ENCODE measurements at regions not wholly inside any gene's neighbourhood (a gene's known extent, or its start where the extent isn't known, plus 50 kb on each side); places are given as distances from the start of the nearest gene placed in this dataset.

DNA sequence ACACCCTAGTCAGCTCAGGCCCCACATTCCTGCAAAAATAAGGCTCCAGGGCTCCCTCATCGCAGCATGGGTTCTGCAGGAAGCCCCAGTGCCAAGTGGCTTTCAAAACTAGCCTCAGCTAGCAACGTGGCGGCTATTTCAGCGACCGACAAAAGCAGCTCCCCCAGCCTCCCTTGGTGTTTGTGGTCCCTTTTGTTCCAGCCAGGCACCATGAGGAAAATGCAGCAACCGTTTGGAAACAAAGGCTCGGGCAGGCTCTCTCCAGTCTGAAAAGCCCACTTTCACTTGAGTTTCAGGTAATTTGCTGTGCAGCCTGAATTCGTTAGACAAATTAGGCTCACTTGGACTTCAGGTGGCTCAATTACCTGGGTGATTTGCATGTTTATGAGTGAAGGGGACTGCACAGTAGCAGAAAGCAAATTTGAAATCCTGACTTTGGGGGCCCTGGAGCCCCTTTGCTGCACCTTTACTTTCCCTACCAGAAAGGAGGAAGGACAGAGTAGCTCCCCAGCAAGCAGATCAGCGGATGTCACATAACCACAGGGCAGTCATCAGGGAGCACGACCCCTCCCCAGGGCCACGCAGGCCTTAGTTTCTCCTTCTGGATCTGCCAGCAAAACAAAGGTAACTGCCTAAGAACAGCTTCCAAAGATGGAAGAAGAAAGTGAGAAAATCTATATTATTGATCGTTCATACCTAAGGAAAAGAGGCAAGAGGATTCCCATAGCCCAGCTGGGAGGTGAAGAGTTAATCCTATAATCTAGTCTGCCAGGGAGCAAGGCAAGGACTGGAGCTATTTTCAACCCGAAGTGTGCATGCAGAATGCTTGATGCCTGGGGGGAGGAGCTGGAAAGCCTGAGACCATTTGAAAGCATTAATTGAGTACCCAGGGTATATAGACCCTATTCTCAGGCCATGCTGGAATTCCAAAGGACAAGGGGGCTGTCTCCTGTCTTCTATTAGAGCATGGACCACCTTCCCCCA is 143.1 kb upstream of the SDK2 start:
- DNase-seq: no peak

DNA sequence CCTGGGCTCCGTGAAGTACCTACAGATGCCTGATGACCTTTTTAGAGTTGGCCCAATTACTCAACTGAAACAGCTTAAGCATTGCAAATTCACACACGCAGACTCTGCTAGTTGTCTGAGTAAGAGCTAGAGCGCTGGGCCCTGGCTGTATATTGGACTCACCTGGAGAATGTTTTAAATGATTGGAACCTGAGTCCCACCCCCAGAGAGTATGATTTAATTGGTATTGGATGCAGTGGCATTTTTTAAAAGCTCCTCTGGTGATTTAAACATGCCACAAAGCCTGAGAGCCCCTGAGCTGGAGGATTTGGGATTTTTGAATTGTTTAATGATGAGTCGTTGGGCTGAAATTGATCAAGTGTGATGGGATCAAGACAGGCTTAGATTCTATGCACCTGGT is 143.9 kb upstream of the SDK2 start:
- no peak for DNase-seq

DNA sequence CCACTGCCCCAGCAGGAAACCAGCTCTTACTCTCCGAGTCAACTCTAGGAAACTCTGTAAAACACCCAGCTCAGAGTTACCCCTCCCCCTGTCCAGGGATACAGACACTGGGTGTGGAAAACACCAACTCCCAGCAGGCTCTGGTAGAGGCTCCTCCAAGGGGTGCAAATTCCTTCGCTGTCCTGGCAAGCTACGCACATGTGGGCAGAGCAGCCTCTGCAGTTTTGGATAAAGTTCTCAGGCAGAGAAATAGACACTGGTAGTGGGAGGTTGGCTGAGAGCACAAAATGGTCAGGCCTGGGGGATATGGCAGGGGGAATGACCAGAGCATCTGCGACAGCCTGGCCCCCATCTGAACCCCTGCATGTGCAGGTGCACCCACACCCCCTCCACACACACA is 146.9 kb upstream of the SDK2 start:
- DNase-seq: no peak

DNA sequence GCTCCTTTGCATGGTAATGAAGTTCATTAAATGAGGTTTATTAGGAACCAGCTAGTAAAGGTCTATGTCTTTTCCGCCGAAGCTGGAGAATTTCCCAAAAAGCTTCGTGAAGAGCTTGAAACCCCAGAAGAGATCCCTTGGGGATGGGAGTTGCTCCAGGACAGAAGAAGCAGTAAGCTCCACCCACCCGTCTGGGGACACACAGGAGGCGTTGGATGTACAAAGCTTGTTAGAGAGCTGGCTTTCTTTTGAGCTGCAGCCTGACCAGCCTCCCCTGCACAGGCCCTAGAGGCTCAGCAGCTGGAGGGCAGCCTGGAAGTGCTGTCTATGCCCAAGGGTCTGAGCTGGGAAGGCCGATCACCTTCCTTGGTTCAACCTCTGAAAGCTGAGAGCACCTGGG is 147.4 kb upstream of the SDK2 start:
- DNase-seq: no peak

DNA sequence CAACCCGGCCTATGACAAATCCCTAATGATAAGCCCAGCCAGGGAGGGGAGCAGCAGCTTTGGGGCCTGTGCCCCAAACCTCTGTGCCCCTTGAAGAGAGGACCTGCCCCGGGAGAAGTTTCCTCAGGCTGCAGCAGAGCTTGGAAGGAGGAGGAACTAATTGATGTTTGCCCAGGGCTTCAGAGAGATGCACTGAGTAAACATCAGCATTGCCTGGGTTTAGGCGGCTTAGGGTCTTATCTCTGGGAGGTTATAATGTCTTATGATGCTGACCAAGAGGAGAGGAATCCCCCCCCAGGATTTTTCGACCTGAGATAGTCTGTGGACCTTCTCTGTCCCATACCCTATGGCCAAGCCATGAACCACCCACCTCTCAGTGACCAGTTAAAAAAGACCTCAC is 148.7 kb upstream of the SDK2 start:
- no peak for DNase-seq

DNA sequence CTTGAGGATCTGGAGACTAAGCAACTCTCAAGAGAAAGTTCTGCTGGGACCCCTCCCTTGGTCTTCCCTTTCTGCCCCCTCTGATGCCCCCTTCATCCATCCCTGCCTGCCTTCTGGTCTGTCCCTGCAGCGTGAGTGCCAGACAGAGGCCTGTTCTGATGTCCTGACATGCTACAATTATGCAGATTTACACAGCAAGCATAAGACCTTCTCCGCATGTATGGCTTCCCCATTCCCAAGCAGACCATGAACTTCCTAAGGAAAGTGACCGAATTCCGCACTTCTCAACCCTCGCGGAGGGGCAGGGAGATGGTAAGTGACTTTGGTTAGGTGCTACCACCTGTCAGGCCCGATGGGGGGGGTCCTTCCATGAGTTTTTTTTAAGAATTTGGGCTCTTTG is 150.1 kb upstream of the SDK2 start:
- no peak for DNase-seq

DNA sequence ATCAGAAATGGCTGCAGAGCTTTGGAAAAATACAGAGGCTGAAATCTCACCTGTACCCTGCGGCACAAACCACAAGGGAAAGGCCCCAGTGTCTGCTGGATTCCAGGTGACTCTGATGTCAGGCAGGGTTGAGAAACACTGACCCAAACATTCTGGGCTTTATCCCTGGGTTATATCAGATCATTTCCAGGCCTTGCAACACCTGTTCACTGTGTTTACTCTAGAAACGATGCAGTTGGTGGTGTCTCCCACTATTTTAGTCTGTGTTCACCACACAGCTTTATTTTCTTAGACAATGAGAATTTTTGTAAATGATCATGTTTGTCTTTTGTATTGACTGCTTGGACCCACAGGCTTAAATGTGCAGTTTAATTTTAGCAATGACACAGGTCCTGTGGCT is 151.5 kb upstream of the SDK2 start:
- DNase-seq: no peak

DNA sequence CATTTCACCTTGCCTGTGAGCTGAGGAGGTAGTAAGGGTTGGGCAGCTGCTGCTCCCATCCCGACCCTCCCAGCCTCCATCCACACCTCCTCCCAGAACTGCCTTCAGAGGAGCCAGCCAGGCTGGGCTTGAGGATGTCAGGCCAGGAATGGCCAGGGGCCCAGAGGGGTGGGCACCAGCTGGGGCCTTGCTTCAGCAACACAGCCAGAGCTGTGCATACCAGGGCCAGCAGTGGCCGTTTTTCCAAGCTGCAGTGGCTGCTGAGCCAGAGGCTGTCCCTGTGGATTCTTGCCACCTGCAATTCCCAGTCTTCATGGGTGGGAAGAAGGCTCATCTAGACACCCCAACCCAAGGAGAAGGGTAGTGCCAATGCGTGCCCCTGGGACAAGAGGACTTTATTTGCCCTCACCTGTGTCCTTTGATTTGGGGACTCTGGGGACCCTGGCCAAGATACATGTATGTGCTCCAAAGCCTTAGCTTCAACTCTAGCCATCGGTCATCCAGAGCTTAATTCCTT is 153.4 kb upstream of the SDK2 start:
- DNase-seq: no peak

DNA sequence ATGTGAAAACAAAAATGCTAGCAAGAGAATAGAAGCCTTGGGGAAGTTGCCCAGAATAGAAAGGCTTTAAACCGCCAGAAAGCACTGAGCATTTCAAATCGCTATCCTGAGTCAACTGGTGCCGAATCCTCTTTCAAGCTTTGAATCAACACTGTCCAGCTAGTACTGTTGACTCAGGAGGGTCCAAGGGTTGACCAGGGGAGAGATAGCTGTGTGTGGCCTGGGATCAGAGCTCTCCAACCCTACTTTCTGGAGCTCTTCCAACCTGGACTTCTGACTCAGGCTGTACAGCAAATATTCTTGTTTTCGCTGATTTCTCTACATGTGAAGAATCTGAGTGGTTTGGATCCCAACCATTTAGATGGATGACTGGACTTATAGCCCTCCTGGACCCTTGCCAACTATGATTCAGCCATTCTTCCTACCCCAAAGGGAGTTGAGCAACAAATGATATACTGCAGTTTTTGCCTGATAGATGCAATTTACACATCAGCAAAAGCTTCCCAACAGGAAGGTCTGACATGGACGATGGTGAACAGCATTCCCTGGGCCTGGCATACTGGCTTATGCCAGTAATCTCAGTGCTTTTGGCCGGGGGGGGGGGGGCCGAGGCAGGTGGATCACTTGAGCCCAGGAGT is 154.0 kb upstream of the SDK2 start:
- DNase-seq: no peak

DNA sequence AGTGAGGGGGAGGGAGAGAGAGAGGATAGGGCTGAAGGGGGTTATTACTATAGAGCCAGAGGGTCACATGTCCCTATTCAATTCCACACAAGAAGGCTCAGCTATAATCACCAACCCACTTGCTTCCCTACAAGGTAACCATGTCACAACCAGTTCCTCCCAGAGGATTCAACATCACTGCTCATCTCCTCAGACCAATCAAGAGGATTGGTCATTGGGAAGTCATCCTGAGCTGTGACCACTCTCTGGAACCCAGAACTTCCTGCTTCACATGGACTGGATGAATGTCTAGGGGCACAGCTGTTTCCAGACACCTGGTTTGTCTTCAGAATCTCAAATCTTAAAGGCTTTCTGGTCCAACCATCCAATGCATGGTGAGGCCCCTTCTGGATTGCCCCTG is 154.9 kb upstream of the SDK2 start:
- no peak for DNase-seq

DNA sequence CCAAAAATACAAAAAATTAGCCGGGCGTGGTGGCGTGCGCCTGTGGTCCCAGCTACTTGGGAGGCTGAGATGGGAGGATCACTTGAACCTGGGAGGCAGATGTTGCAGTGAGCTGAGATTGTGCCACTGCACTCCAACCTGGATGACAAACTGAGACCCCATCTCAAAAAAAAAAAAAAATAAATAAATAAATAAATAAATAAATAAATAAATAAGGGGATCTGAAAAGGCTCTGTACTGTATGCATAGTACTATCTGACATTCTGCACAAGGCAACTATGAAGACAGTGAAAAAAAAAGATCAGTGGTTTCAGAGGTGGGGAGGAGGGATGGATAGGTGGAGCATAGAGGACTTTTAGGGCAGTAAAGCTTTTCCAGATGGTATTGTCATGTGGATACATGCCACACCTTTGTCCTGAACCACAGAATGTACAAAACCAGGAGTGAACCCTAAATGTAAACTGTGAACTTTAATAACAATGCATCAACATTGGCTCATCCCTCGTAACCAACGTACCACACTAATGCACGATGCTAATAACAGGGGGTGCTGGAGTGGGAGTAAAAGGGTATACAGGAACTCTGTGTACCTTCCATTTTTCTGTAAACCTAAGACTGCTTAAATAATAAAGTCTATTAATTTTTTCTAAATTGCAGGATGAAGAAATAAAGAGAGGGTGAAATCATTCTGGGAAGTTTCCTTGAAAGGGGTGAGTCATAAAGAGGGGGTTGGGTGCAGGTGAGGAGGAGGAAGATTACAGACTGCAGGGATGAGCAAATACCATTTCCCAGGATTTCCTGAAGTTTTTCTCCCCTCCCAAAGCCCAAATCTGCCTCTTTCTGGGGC is 155.8 kb upstream of the SDK2 start:
- no peak for DNase-seq

DNA sequence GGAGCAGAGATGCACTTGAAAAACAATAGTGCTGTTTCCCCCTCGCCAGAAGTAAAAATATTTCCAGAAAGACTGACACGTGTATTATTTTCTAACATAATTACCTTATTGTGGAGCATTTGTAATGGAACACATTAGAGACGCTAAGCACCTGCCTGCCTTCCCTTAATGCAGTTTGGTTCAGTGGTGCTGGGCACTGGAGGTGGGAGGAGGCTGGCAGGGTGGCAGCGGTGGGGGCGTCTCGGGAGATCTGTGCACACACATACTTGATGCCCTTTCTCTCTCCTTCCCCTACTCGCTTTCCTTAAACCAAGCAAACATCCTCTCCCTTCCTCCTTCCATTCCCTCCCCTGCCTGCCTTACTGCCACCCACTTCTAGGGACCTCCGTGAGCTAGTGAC is 156.6 kb upstream of the SDK2 start:
- DNase-seq: no peak

DNA sequence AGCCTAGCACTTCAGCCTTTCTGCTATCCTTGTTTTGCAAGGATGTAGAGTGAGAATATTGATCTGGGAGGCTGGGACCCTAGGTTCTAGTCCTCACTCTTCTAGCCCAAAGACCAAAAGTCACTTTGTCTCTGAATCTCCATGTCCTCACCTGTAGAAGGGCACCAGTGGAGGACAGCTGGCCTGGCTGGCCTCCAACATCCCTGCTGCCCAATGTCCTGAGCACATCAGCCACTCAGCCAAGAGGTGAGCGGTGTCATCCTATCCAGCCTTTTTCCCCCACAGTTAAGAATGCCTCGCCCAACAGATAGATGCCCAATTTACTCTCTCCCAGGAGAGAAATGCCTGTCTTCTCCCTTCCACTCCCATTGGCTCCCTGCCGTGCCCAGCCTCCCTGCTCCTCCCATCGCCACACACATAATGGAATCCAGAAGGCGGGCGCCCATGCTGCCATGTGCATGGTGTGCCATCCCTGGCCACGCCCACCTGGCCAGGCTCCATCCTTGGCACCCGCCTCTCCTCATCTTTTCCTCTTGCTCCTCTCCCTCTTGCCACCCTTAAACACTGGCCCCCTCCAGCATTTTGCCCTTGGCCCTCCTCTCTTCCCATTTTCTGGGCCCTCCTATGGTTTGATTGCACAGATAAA is 157.3 kb upstream of the SDK2 start:
- DNase-seq: no peak

DNA sequence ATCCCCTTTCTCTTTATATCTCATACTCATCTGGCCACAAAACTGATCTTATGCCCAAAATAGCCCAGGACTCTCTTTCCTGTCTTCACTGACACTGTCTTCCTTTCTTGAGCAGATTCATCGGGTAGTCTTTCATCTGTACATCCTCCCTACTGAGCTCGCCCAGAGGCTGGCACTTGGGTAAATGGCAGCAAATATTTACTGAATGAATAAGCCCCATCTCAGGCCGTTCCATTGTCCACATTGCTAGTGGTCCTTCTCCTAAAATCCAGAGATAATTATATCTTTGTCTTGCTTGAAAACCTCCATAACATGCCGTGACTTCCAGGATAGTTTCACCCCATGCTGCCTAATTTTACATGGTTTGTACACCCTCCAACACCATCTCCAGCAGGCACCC is 158.1 kb upstream of the SDK2 start:
- no peak for DNase-seq

DNA sequence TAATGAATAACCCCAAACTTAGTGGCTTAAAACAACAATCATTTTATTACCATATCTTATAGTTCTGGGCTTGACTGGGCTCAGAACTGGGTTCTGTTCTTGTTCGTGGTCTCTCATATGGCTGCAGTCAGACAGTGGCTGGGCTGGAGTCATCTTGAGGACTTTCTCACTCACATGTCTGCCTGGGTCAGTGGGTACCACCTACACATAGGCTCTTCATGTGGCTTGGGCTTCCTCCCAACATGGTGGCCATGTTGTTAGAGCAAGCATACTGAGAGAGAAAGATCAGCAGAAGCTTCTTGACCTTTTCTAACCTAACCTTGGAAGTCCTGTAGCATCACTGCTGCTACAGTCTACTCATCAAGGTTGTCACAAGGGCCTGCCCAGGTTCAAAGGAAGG is 158.6 kb upstream of the SDK2 start:
- DNase-seq: no peak

DNA sequence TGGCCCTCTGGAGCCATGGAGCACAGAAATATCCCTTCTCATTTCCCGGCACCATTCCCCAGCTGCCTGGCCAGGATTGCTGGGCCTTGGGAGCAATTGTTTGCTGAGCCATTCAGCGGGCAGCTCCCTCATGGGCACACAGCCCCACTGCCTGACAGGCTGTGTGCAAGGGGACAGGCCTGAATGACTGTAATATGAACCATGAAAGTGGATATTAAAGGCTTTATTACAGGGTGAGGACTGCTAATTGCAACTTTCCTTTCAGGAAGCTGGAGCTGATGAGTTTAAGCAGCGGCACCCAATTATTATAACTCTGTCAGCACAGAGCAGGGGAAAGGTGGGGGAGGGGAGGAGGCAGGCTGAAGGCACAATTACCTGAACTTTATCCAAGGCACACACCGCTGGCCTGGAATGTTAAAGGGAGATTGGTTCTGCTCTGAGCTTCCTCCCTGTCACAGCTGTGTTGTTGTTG is 159.8 kb upstream of the SDK2 start:
- no peak for DNase-seq

DNA sequence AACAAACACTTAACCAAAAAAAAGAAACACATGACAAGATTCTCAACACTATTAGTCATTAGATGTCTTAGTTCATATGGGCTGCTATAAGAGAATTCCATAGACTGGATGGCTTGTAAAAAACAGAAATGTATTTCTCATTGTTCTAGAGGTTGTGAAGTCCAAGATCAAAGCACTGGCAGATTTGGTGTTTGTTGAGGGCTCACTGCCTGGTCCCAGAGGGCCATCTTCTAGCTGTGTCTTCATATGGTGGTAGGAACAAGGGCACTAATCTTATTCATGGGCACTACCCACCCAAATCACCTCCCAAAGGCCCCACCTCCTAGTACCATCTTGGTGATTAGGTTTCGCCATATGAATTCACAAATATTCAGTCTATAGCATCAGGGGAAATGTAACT is 162.5 kb upstream of the SDK2 start:
- DNase-seq: no peak

DNA sequence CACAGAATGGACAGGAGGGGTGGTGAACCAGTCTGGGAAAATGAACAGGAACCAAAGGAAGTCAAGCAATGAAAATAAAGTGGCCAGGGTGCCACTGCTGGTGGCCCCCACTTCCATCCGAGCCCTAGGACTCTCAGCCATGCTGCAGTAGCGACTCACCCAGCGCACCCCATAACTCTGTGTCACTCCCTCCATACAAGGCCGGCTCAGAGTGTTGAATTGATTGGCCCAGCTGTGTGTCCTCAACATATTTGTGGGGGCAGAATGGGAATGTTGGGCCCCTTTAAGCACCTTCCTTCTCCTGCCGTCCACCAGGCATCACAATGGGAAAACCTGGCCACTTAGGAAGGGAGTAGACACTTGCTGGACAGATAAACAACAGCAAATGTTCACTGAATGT is 169.0 kb upstream of the SDK2 start:
- DNase-seq: no peak

DNA sequence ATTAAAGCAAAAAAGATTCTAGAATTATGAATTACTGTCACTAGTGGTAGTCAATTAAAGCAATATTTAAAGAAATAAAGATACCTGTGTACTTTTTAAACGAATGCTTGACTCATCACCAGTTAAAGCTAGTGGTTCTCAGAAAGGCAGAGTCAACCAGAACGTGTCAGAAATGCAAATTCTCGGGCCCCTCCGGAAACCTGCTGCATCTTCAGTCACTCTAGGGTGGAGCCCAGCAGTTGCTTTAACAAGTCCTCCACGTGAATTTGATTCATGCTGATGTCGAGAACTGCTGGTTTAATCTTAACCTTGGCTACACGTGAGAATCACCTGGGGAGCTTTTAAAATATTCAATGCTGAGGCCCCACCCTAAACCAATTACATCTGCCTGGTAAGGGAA is 169.8 kb upstream of the SDK2 start:
- DNase-seq: no peak

DNA sequence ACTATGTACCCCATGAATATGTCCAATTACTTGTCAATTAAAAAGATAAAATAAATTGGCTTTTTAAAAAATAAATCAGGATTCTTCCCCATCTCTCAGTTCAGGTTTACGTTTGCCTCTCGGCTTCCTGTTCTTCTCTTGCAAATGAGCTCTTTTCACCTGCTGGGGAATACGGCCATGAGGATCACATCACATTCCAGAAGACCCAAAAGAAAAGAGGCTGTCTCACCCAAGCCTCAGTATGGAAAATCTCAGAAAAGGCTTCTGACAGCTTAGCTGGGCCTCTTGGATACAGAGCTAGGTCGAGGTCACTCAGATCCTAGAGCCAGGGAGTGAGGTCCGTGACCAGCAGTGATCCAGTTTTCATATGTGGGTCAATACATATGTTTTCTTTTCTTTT is 171.2 kb upstream of the SDK2 start:
- DNase-seq: no peak

DNA sequence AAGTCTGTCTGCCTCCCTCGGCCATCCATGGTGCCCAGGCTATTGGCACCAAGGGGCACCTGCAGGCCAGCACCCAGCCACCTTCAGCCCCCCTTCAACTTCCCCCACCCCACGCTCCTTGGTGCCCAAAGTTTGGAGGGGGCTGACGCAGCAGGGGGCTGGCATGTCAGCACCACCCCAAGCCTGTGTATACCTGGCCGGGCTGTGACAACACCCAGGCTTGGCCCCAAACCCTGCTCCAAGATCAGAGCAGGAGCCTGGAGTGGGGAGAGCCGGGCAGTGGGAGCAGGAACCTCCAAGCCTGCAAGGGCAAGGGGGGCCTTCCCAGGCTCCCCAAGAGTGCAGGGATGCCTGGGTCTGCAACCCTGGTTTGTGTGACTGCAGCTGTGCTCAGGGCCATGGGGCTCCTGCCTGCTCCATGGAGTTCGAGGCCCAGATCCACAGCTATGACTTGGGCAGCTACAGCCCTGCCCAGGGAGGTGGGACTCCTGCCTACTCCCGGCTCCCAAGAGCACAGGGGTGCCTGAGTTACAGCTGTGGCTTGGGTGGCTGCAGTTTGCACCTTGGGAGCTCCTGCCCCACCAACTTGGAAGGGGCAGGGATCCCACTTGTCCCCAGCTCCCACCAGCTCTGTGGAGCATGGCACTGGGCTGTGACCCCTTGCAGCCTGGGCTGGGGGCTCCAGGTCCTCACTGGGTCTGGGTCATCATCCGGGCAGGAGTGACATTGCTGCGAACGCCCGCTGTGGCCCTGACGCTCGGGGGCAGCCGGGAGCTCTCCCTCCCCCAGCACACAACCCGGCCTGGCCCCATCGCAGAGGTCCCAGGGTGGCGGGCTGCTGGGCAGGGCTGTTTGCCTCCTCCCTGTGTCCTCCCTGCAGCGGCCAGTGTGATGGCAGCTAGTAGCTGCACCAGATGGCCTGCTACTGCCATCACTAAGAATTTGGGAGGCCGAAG is 175.5 kb upstream of the SDK2 start:
- DNase-seq: no peak
